Mesodermal cell (in vitro differentiated cells): ENCODE measurements at regions not wholly inside any gene's neighbourhood (a gene's known extent, or its start where the extent isn't known, plus 50 kb on each side); places are given as distances from the start of the nearest gene placed in this dataset.

Source experiments
- H3K27ac ChIP-seq: 2 replicates; pipeline ENCODE4 v1.7.0; 2013; ENCODE audit warnings: mild to moderate bottlenecking, low read depth, low read length, moderate library complexity; ENCODE audit not compliant: severe bottlenecking
- H3K36me3 ChIP-seq: 2 replicates; pipeline ENCODE4 v1.7.1; 2013; ENCODE audit warnings: mild to moderate bottlenecking, low read length, moderate library complexity; ENCODE audit not compliant: control insufficient read depth, insufficient read depth
- H3K4me1 ChIP-seq: one replicate; pipeline ENCODE4 v1.7.1; 2013; ENCODE audit warnings: mild to moderate bottlenecking, low read length; ENCODE audit not compliant: insufficient read depth, control insufficient read depth, poor library complexity, severe bottlenecking
- H3K4me3 ChIP-seq: 2 replicates; pipeline ENCODE4 v1.7.0; 2013; ENCODE audit warnings: low read length, control low read depth, mild to moderate bottlenecking; ENCODE audit not compliant: insufficient read depth, poor library complexity, severe bottlenecking; ENCODE audit errors: extremely low read depth
- H3K9me3 ChIP-seq: 2 replicates; pipeline ENCODE4 v1.7.1; 2013; ENCODE audit warnings: mild to moderate bottlenecking, low read length, moderate library complexity; ENCODE audit not compliant: control insufficient read depth
- WGBS, 2 experiments: methylation state at CpG; one replicate each; pipeline ENCODE4 v1.1.5; 2013; ENCODE audit warnings: missing lambda C conversion rate in 2 of 2; ENCODE audit not compliant: insufficient coverage in 2 of 2; 5-methylcytosine and 5-hydroxymethylcytosine counted together

DNA sequence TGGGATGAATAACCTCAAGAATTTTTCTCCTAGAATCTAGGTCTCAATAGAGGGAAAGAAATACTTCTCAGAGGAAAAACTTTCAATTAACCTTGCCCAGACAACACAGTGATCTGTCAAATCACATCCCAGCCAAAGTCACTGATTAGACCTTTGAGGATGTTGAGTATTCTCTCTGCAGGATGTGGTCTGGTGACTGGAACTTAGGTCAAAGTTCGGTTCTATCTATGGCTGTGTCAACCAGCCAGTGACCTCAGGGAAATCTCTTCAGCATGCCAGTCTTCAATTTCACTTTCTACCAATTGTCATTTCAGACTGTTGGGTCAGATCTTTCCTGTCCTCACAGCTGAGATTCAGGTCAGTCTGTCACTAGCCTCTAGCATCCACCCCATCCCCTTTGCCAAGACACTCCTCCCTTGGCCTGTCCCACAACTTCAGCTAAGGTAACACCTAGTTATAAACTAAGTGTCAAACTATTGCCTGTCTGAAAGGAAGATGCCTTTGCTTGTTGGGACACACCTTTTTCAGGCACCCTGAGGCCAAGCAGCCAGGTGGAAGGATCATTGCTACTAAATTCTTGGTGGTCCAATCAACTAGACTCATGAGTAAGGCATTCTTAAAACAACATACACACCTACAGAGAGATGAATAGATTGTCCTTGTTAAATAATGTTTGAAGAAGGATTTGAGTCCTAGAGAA, 156.3 kb upstream of the FST start:
- Histone ChIP-seq H3K36me3 (no peaks in the 10 kb centered on the region), H3K9me3 (no peaks in the 10 kb centered on the region), H3K4me3 (no peak overlapping the region), H3K27ac (no peak overlapping the region), H3K4me1 (no peaks in the 10 kb centered on the region)
- WGBS, 2 experiments: 89 to 100% methylated on average over 1 of the region's 1 CpG

DNA sequence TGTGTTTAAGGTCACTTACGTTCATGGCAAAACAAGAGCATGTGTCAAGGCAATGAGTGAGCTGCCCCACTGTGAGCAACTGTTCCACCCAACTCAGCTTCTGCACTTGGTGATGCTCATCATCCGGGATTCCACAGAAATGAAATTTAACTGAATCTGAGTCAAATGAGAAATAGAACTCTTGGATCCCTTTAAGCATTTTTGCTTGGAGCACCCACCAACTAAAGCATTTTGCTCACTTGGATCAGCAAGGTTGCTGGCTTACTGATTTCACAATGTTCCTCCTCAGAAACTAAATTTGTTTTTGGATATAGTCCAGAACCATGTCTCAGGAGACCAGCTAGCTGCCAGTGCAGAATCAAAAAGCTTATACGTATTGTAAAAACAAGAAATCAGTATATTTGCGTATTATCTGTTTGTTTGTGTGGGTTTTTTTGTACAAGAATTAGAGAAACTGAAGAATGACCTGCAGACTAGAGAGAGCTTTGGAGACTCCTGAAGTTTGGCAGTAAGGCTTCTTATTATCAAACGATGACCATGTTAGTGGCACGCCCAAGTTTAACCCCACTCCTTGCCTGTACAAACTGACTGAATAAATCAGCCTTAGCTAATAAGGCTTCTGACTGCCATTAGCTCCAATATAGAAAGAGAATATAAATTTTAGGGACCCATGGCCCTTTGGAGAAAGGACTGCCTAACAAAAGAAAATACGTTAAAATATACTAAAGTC, 153.8 kb upstream of the FST start:
- WGBS, 2 experiments: 86 to 92% methylated on average over 2 to 5 of the region's 7 CpGs
- no peak overlapping the region for H3K4me3 ChIP-seq
- H3K27ac ChIP-seq: no peak overlapping the region
- no peaks in the 10 kb centered on the region for H3K36me3 ChIP-seq
- H3K9me3 ChIP-seq: no peaks in the 10 kb centered on the region
- peaks cover 3% of the 10 kb centered on the region for H3K4me1 ChIP-seq

DNA sequence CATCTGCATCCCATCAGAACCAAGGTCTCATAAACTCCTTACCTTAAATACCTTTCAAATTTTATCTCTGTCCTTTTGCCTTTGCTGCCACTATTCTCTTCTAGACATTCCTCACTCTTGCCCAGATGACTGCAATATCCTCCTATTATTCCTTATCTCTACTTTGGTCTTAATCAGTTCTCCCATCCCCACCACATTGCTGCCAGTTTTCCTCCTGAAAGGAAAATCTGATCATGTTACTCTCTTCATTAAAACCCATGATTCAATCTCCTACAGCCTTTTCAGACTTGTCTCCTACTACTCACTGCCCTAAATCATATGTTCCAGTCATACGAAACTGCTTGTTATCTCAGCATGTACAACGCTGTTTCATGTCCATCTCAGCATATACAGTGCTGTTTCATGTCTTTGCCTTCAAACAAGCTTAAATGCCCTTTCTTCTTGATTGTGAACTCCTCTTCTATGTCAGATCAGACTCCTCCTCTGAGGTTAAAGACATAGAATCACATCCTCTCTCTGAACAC, 152.6 kb upstream of the FST start:
- WGBS, 2 experiments: 83 to 94% methylated on average over 2 of the region's 2 CpGs
- H3K9me3 ChIP-seq: no peaks in the 10 kb centered on the region
- H3K4me1 ChIP-seq: peaks cover 5% of the 10 kb centered on the region
- H3K4me3 ChIP-seq: no peak overlapping the region
- H3K27ac ChIP-seq: no peak overlapping the region
- no peaks in the 10 kb centered on the region for H3K36me3 ChIP-seq

DNA sequence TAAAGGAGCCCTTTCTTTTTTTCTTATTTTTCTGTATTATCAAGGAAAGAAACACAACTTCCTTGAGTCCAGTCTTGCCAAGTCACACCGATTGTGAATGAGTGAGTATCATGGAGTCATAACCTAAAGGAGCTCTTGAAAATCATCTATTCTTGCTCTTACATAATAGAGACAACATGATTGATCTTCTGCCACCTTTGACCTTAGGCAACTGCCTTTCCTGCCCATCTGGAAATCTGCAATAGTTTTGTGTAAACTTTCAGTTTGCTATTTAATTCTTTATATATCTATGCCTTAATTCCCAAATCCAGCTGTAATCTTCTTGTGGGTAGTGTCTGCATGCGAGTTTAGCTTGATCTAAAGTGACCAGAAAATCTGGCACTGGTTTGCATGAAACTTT, 149.9 kb upstream of the FST start:
- Histone ChIP-seq H3K4me3 (no peak overlapping the region), H3K27ac (no peak overlapping the region), H3K36me3 (no peaks in the 10 kb centered on the region), H3K9me3 (no peaks in the 10 kb centered on the region), H3K4me1 (peaks cover 5% of the 10 kb centered on the region)
- WGBS, 2 experiments: 40% methylated on average over 1 of the region's 2 CpGs; no CpG with 5 or more reads in 1 of the 2 experiments

DNA sequence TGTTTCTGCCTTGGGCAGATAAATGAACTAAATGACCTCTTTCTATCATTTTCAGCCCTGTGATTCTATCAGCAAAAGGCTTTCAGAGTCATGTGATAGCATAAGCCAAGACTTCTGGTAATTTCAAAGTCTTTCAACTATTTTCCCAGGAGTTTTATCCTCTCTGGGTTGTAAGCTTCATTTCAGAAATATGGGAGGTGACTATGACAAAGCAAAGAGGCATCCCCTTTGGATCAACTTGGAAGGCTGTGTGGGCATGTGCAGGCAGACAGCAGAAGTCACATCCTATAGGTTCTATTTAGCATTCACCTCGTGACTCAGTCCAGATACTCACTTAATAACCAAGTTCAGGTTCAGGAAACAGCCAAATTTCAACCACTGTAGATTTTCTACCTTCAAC, 149.0 kb upstream of the FST start:
- Histone ChIP-seq H3K27ac (no peak overlapping the region), H3K9me3 (no peaks in the 10 kb centered on the region), H3K4me3 (no peak overlapping the region), H3K4me1 (peaks cover 5% of the 10 kb centered on the region), H3K36me3 (no peaks in the 10 kb centered on the region)
- WGBS, 2 experiments: 80 to 86% methylated on average over 1 of the region's 1 CpG

DNA sequence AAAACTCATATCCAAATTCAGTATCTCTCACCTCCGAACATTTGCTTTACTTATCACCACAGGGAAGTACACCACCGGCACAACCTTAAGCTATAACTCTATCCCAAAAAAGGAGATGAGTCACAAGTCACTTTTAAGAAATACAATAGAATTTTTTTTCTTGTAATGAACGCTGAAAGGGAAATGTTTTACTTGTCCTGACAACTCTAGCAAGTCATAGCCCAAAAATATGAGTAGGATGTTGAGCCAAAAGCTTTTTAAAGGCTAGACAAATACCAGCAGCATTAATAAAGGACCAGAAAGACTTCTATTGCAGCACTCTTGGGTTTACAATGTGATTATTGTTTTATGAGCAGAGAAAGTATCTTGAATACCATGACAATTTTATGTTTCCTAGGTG, 147.3 kb upstream of the FST start:
- Histone ChIP-seq H3K36me3 (no peaks in the 10 kb centered on the region), H3K4me1 (peaks cover 5% of the 10 kb centered on the region), H3K9me3 (no peaks in the 10 kb centered on the region), H3K4me3 (no peak overlapping the region), H3K27ac (no peak overlapping the region)
- 85 to 100% methylated on average over 1 to 2 of the region's 3 CpGs for WGBS, 2 experiments

DNA sequence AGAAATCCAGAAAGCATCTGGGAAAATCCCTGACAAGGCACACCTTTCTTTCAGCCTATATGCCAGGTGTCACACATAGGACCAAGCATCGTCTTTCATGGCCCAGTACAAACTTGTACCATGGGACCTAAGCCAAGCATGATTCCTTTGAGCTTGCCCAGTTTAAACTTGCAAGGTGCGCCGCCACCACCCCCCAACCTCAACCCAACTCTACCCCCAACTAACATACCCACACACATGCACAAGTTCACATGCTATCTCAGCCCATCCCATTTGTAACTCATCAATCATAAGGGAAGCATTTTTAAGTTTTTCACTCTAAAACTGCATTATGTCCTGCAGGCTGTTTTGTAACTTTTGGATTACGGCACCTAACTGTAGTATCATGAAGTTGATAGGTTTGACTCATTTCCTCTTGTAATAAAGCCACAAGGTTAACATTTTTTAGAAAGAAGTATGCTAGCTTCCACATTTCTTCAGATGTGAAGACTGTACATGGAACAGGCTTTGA, 145.9 kb upstream of the FST start:
- Histone ChIP-seq H3K36me3 (no peaks in the 10 kb centered on the region), H3K9me3 (no peaks in the 10 kb centered on the region), H3K27ac (no peak overlapping the region), H3K4me1 (peaks cover 5% of the 10 kb centered on the region), H3K4me3 (no peak overlapping the region)
- WGBS, 2 experiments: 92 to 100% methylated on average over 3 of the region's 4 CpGs

DNA sequence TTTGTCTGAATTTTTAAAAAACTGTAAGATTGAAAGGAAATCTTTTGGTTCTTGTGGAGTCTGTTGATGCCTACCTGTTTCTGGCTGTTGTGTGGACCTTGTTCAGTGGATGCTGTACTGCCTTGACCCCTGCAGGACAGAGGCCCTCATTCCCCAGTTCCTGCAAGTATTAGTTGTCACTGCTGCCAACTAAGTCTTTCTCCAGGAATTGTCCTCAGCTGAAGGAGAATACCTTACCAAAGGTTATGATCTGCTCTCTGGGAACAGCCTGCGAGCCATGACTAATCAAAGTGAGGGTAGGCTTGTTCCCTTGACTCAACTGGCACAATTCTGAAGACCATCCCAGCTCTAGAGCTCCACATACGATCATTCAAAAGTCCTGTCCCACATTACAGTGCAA, 145.3 kb upstream of the FST start:
- WGBS, 2 experiments: 87 to 93% methylated on average over 2 of the region's 2 CpGs
- Histone ChIP-seq H3K4me1 (peaks cover 5% of the 10 kb centered on the region), H3K4me3 (no peak overlapping the region), H3K36me3 (no peaks in the 10 kb centered on the region), H3K27ac (no peak overlapping the region), H3K9me3 (no peaks in the 10 kb centered on the region)

DNA sequence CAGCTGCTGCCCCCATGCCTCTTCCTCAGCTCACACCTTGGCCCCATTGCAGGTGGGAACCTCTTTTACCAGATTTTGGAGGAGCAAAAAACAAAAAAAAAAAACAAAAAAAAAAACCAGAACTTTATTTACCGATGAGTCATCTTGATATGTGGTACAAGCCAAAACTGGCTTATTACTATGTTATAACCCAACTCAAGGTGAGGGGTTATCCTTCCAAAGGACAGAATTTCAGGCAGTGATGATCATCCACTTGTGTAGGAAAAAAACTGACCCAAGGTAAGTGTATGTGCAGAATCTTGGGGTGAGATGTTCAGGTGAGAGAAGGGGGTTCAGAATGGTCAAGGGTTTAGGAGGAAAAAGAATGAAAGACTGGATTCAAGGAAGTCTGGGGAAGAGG, 142.6 kb upstream of the FST start:
- Histone ChIP-seq H3K4me1 (no peaks in the 10 kb centered on the region), H3K36me3 (no peaks in the 10 kb centered on the region), H3K9me3 (no peaks in the 10 kb centered on the region), H3K27ac (no peak overlapping the region), H3K4me3 (no peak overlapping the region)
- no CpG with 5 or more reads among the region's 1 CpG for WGBS, 2 experiments

DNA sequence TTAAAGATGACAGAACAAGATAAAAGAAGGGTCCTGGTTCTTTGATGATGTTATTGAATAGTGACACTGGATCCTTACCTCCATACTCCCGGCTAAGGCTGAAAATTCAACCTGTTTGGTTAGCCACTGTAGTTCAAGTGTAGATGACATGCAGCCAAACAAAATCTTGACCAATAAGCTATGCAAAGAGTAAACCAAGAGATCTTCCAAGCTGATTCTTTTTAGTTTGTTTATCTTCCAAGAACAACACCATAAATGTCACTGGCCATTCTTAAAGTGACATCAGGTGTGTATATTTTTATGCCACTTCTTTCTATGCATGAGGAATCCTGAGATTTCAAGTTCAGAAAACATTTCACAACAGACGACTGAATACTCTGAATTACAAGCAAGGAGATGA, 141.5 kb upstream of the FST start:
- no peaks in the 10 kb centered on the region for H3K9me3 ChIP-seq
- no peaks in the 10 kb centered on the region for H3K36me3 ChIP-seq
- H3K27ac ChIP-seq: no peak overlapping the region
- no peaks in the 10 kb centered on the region for H3K4me1 ChIP-seq
- no peak overlapping the region for H3K4me3 ChIP-seq
- 92 to 100% methylated on average over 1 to 2 of the region's 2 CpGs for WGBS, 2 experiments
